ENCODE measurements at regions not wholly inside any gene's neighbourhood (a gene's known extent, or its start where the extent isn't known, plus 50 kb on each side); places are given as distances from the start of the nearest gene placed in this dataset.

DNA sequence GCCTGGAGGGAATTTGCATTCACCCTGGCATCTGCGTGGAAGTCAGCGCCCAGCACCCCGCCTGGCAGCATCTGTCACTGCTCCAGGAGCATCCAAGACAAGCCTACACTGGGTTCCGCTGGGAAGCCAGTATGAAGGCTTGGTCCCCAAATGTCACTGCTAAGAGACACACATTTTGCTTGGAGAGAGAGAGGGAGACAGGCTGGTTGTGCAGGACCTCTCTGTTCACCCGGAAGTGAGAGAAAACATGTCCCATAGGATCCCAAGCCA is 119.5 kb downstream of the SEC23IP start:
- TF ChIP-seq SPI1 (IDR thresholded peaks at IDR 0.05; ENCODE audit: borderline replicate concordance, low read depth) (no peak), POLR2AphosphoS5 (IDR thresholded peaks at IDR 0.05; ENCODE audit: low read depth) (no peak), GABPA (IDR thresholded peaks at IDR 0.05; ENCODE audit: low read depth) (no peak)
- TF ChIP-seq, protein P1, sequence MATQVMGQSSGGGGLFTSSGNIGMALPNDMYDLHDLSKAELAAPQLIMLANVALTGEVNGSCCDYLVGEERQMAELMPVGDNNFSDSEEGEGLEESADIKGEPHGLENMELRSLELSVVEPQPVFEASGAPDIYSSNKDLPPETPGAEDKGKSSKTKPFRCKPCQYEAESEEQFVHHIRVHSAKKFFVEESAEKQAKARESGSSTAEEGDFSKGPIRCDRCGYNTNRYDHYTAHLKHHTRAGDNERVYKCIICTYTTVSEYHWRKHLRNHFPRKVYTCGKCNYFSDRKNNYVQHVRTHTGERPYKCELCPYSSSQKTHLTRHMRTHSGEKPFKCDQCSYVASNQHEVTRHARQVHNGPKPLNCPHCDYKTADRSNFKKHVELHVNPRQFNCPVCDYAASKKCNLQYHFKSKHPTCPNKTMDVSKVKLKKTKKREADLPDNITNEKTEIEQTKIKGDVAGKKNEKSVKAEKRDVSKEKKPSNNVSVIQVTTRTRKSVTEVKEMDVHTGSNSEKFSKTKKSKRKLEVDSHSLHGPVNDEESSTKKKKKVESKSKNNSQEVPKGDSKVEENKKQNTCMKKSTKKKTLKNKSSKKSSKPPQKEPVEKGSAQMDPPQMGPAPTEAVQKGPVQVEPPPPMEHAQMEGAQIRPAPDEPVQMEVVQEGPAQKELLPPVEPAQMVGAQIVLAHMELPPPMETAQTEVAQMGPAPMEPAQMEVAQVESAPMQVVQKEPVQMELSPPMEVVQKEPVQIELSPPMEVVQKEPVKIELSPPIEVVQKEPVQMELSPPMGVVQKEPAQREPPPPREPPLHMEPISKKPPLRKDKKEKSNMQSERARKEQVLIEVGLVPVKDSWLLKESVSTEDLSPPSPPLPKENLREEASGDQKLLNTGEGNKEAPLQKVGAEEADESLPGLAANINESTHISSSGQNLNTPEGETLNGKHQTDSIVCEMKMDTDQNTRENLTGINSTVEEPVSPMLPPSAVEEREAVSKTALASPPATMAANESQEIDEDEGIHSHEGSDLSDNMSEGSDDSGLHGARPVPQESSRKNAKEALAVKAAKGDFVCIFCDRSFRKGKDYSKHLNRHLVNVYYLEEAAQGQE (IDR thresholded peaks at IDR 0.05; ENCODE audit: insufficient replicate concordance, low read depth): no peak
- TF ChIP-seq, protein P2, sequence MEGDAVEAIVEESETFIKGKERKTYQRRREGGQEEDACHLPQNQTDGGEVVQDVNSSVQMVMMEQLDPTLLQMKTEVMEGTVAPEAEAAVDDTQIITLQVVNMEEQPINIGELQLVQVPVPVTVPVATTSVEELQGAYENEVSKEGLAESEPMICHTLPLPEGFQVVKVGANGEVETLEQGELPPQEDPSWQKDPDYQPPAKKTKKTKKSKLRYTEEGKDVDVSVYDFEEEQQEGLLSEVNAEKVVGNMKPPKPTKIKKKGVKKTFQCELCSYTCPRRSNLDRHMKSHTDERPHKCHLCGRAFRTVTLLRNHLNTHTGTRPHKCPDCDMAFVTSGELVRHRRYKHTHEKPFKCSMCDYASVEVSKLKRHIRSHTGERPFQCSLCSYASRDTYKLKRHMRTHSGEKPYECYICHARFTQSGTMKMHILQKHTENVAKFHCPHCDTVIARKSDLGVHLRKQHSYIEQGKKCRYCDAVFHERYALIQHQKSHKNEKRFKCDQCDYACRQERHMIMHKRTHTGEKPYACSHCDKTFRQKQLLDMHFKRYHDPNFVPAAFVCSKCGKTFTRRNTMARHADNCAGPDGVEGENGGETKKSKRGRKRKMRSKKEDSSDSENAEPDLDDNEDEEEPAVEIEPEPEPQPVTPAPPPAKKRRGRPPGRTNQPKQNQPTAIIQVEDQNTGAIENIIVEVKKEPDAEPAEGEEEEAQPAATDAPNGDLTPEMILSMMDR (IDR thresholded peaks at IDR 0.05; ENCODE audit: insufficient read depth, low read length): no peak
- no peak for DNase-seq (ENCODE audit: low read depth in 1 of 2, low spot score in 1 of 2)
- Histone ChIP-seq H3K4me3 (replicated peaks; ENCODE audit: insufficient read depth, low read length) (no peak overlapping the region), H3K27ac (replicated peaks) (no peak overlapping the region), H3K27me3 (ENCODE audit: insufficient read depth, poor library complexity, severe bottlenecking) (peaks cover 11% of the 10 kb centered on the region)

DNA sequence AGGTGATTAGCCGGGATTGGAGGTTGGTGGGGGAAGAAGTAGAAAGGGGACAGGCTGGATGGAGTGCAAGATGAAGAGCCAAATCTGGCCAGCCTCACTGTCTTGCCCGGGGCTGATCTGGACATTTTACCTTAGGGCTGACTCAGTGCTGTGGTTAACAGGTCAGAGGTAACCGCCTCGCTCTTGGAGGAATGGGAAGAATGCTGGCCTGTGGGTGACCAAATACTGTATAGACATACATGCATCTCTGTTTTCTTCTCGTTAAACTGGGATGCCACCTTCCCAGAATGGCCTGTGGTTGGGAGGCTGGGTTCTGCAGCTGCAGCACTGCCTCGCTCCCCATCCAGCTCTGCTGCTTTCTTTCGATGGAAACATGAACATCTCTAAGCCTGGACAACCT is 120.0 kb downstream of the SEC23IP start:
- no peak overlapping the region for H3K27ac ChIP-seq (replicated peaks)
- peaks cover 11% of the 10 kb centered on the region for H3K27me3 ChIP-seq (ENCODE audit: insufficient read depth, poor library complexity, severe bottlenecking)
- H3K4me3 ChIP-seq (replicated peaks; ENCODE audit: insufficient read depth, low read length): no peak overlapping the region
- DNase-seq (ENCODE audit: low read depth in 1 of 2, low spot score in 1 of 2): no peak
- TF ChIP-seq GABPA (IDR thresholded peaks at IDR 0.05; ENCODE audit: low read depth): no peak
- TF ChIP-seq, protein P2 (IDR thresholded peaks at IDR 0.05; ENCODE audit: insufficient read depth, low read length): no peak
- no peak for TF ChIP-seq POLR2AphosphoS5 (IDR thresholded peaks at IDR 0.05; ENCODE audit: low read depth)

DNA sequence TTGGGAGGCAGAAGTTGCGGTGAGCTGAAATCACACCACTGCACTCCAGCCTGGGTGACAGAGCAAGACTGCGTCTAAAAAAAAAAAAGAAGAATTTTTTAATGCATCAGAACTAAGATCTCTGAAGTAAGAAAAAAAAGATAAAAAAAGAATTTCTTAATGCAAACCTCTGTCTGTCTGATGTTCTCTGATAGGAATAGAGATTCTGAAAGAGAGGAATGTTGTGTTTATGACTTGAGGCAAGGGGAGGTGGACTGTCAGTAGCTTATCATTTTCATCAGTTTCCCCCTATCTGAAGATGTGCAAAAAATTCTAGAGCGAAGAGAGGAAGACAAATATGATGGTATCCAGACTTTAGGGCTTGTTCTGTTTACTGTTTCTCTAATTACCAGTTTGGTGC is 121.5 kb downstream of the SEC23IP start:
- Histone ChIP-seq H3K4me3 (replicated peaks; ENCODE audit: insufficient read depth, low read length) (no peak overlapping the region), H3K27me3 (ENCODE audit: insufficient read depth, poor library complexity, severe bottlenecking) (peaks cover 9% of the 10 kb centered on the region), H3K27ac (replicated peaks) (no peak overlapping the region)
- no peak for DNase-seq (ENCODE audit: low read depth in 1 of 2, low spot score in 1 of 2)
- TF ChIP-seq, protein P2 (IDR thresholded peaks at IDR 0.05; ENCODE audit: insufficient read depth, low read length): no peak
- TF ChIP-seq, protein P1 (IDR thresholded peaks at IDR 0.05; ENCODE audit: insufficient replicate concordance, low read depth): no peak
- TF ChIP-seq POLR2AphosphoS5 (IDR thresholded peaks at IDR 0.05; ENCODE audit: low read depth) (no peak), GABPA (IDR thresholded peaks at IDR 0.05; ENCODE audit: low read depth) (no peak), SPI1 (IDR thresholded peaks at IDR 0.05; ENCODE audit: borderline replicate concordance, low read depth) (no peak)

DNA sequence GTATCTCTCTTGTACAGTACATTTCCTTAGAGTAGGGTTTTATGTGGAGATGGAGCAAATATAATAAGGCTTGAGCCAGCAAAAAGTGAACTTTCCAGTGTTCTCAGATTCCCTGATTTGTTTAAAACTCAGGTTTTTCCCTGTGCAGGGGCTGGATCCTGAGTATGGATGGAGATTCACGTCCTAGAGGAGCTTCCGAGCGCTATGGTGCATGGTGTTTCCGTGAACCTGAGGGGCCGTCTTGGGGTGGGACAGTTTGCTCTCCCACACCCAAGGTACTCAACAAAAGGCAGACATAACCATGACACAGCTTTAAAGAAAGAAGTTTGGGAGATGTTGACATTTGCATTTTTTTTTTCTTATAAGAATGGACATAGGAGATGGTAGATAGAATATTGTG is 122.5 kb downstream of the SEC23IP start:
- DNase-seq (ENCODE audit: low read depth in 1 of 2, low spot score in 1 of 2): no peak
- H3K27me3 ChIP-seq (ENCODE audit: insufficient read depth, poor library complexity, severe bottlenecking): peaks cover 9% of the 10 kb centered on the region

More for the DNA sequence above, 122.5 kb downstream of the SEC23IP start:
- Histone ChIP-seq H3K4me3 (replicated peaks; ENCODE audit: insufficient read depth, low read length) (no peak overlapping the region), H3K27ac (replicated peaks) (no peak overlapping the region)
- TF ChIP-seq GABPA (IDR thresholded peaks at IDR 0.05; ENCODE audit: low read depth): no peak
- no peak for TF ChIP-seq POLR2AphosphoS5 (IDR thresholded peaks at IDR 0.05; ENCODE audit: low read depth)
- TF ChIP-seq, protein P2 (IDR thresholded peaks at IDR 0.05; ENCODE audit: insufficient read depth, low read length): no peak
- TF ChIP-seq SPI1 (IDR thresholded peaks at IDR 0.05; ENCODE audit: borderline replicate concordance, low read depth): no peak
- TF ChIP-seq, protein P1 (IDR thresholded peaks at IDR 0.05; ENCODE audit: insufficient replicate concordance, low read depth): no peak

All from HL-60 (cell line).